MM.1S (cell line): ENCODE measurements at regions not wholly inside any gene's neighbourhood (a gene's known extent, or its start where the extent isn't known, plus 50 kb on each side); places are given as distances from the start of the nearest gene placed in this dataset.

Experiments
- DNase-seq: peaks from one replicate; pipeline ENCODE4 v3.0.0-alpha.2; 2015
- H2AFZ ChIP-seq: fragments of 300-600 bp; sonication (generic); 2 replicates; pipeline ENCODE4 v1.6.0; 2016; ENCODE audit warnings: antibody characterized with exemption, low read length
- H3F3A ChIP-seq: fragments of 300-600 bp; sonication (generic); 2 replicates; pipeline ENCODE4 v1.6.1; 2016; ENCODE audit warnings: mild to moderate bottlenecking, antibody characterized with exemption, low read length, moderate library complexity, mixed read lengths; ENCODE audit not compliant: insufficient read depth
- H3K27ac ChIP-seq: fragments of 300-600 bp; sonication (generic); 2 replicates; pipeline ENCODE4 v1.5.1; 2016; ENCODE audit warnings: mild to moderate bottlenecking, low read length
- H3K27me3 ChIP-seq: fragments of 300-600 bp; sonication (generic); replicated peaks from 2 replicates; pipeline ENCODE4 v1.6.0; 2016; ENCODE audit warnings: low read length; ENCODE audit not compliant: insufficient read depth
- H3K36me3 ChIP-seq: fragments of 300-600 bp; sonication (generic); replicated peaks from 2 replicates; pipeline ENCODE4 v1.6.1; 2016; ENCODE audit warnings: mild to moderate bottlenecking, low read length, mixed read lengths; ENCODE audit not compliant: insufficient read depth
- H3K4me1 ChIP-seq: fragments of 300-600 bp; sonication (generic); 2 replicates; pipeline ENCODE4 v1.6.1; 2016; ENCODE audit warnings: low read length, mixed read lengths
- H3K4me2 ChIP-seq: fragments of 300-600 bp; sonication (generic); 2 replicates; pipeline ENCODE4 v1.6.0; 2016; ENCODE audit warnings: low read depth, low read length
- H3K4me3 ChIP-seq: fragments of 300-600 bp; sonication (generic); 2 replicates; pipeline ENCODE4 v1.5.1; 2016; ENCODE audit warnings: low read length, mixed read lengths
- H3K79me2 ChIP-seq: fragments of 300-600 bp; sonication (generic); 2 replicates; pipeline ENCODE4 v1.6.1; 2016; ENCODE audit warnings: mixed run types, low read length, mixed read lengths
- H3K9ac ChIP-seq: fragments of 300-600 bp; sonication (generic); 2 replicates; pipeline ENCODE4 v1.6.1; 2016; ENCODE audit warnings: low read length, mixed read lengths
- H3K9me2 ChIP-seq: fragments of 300-600 bp; sonication (generic); replicated peaks from 2 replicates; pipeline ENCODE4 v1.6.1; 2016; ENCODE audit warnings: mild to moderate bottlenecking, low read length, mixed read lengths; ENCODE audit not compliant: insufficient read depth
- H3K9me3 ChIP-seq: fragments of 300-600 bp; sonication (generic); replicated peaks from 2 replicates; pipeline ENCODE4 v1.6.1; 2016; ENCODE audit warnings: mild to moderate bottlenecking, low read length, mixed read lengths; ENCODE audit not compliant: insufficient read depth
- H4K20me1 ChIP-seq: fragments of 300-600 bp; sonication (generic); 2 replicates; pipeline ENCODE4 v1.6.1; 2016; ENCODE audit warnings: mild to moderate bottlenecking, low read length, moderate library complexity, mixed read lengths; ENCODE audit not compliant: insufficient read depth
- EZH2 ChIP-seq: fragments of 300-600 bp; sonication (generic); optimal IDR thresholded peaks from 2 replicates; pipeline ENCODE3; 2017; ENCODE audit warnings: low read depth, mild to moderate bottlenecking, antibody characterized with exemption, low read length, mixed read lengths
- EZH2phosphoT487 ChIP-seq: fragments of 300-600 bp; sonication (generic); IDR thresholded peaks from 2 replicates; pipeline ENCODE4 v1.6.1; 2018; ENCODE audit warnings: antibody characterized with exemption, low read length
- TF ChIP-seq, protein P1 (sequence below): fragments of 300-600 bp; sonication (generic); IDR thresholded peaks from 2 replicates; pipeline ENCODE4 v1.5.1; 2016; ENCODE audit warnings: antibody characterized with exemption, low read length, mixed read lengths

DNA sequence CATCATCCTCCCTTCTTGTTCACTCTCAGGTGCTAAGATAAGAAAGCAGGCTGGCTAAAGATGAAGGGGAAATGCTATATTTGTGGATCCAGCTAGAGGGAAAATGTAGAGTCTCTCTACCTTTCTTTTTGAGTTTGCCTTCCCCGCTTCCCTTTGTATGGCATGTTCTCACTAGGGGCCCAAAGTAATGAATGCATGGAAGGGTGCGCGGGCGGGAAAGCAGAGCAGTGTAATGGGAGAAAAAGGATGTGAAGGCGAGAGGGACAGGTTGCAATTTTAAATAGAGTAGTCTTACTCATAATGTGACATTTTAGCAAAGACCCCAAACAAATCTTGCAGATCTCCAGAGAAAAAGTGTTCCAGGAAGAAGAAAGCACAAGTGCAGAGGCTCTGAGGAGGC lies 105.1 kb upstream of the ATP1B1 start:
- Histone ChIP-seq H3F3A (no peaks in the 10 kb centered on the region), H4K20me1 (no peaks in the 10 kb centered on the region), H3K9me3 (no peaks in the 10 kb centered on the region), H3K27me3 (no peaks in the 10 kb centered on the region), H3K4me3 (no peak overlapping the region), H3K9me2 (no peaks in the 10 kb centered on the region), H3K4me2 (no peak overlapping the region), H3K4me1 (no peaks in the 10 kb centered on the region), H3K79me2 (no peaks in the 10 kb centered on the region), H2AFZ (no peak overlapping the region), H3K36me3 (no peaks in the 10 kb centered on the region), H3K9ac (no peak overlapping the region), H3K27ac (no peak overlapping the region)
- no peak for DNase-seq
- no peak for TF ChIP-seq EZH2
- TF ChIP-seq, protein P1, sequence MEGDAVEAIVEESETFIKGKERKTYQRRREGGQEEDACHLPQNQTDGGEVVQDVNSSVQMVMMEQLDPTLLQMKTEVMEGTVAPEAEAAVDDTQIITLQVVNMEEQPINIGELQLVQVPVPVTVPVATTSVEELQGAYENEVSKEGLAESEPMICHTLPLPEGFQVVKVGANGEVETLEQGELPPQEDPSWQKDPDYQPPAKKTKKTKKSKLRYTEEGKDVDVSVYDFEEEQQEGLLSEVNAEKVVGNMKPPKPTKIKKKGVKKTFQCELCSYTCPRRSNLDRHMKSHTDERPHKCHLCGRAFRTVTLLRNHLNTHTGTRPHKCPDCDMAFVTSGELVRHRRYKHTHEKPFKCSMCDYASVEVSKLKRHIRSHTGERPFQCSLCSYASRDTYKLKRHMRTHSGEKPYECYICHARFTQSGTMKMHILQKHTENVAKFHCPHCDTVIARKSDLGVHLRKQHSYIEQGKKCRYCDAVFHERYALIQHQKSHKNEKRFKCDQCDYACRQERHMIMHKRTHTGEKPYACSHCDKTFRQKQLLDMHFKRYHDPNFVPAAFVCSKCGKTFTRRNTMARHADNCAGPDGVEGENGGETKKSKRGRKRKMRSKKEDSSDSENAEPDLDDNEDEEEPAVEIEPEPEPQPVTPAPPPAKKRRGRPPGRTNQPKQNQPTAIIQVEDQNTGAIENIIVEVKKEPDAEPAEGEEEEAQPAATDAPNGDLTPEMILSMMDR = no peak
- TF ChIP-seq EZH2phosphoT487 = no peak

DNA sequence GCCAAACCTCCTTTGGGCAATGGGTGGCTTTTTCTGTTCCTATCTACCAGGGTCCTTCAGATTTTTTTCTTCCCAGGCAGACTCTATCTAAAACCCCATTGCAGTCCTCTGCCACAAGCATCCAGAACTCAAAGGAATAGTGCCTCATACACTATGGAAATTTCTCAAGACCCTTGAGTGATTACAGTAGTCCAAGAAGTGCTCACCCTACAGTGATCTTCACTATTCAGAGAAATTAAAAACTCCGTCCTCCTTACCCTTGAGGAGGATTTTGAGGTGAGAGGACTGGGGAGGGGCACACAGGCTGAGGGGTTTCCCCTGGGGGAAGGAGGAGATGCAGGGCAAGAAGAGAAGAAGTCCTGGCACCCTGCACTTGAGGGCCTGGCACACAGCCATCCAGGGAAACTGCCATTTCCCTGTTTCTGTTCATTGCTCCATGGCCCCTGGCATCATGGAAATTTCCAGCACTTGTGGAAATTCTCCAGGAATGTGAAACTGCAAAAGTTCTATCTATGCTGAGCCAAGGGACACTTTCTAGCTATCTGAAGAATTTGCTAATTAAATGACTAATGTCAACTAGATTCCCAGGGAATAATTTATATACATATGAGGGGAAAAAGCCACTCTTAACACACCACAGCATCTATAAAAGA lies 102.5 kb upstream of the ATP1B1 start:
- Histone ChIP-seq H3K27ac (no peak overlapping the region), H3K9me3 (no peaks in the 10 kb centered on the region), H3K36me3 (no peaks in the 10 kb centered on the region), H3K9ac (no peak overlapping the region), H2AFZ (no peak overlapping the region), H3K4me1 (no peaks in the 10 kb centered on the region), H3K27me3 (no peaks in the 10 kb centered on the region), H3F3A (no peaks in the 10 kb centered on the region), H4K20me1 (no peaks in the 10 kb centered on the region), H3K4me2 (no peak overlapping the region), H3K4me3 (no peak overlapping the region), H3K79me2 (no peaks in the 10 kb centered on the region), H3K9me2 (no peaks in the 10 kb centered on the region)
- TF ChIP-seq, protein P1 = no peak
- TF ChIP-seq EZH2 (no peak), EZH2phosphoT487 (no peak)
- no peak for DNase-seq

DNA sequence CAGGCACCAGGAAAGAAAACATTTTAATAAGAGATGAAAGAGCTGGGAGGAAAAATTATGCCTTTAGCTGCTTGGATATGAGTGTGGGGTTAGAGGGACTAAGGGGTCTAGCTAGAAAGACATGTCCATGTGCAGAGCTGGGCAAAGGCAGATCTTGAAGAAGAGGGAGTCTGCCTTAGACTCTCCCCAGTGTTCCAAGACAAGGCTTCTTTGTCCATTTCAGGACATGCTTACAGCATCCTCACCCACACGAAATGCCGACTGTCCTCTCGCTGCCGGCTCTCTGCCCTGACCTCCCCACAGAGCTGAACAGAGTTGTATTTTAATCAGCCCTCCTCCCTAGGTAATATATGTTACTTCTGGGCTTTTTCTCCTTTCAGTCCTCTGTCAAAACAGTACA lies 100.7 kb upstream of the ATP1B1 start:
- Histone ChIP-seq H3K27ac (no peak overlapping the region), H4K20me1 (no peaks in the 10 kb centered on the region), H3K4me1 (no peaks in the 10 kb centered on the region), H3F3A (no peaks in the 10 kb centered on the region), H2AFZ (no peak overlapping the region), H3K9me2 (no peaks in the 10 kb centered on the region), H3K9me3 (no peaks in the 10 kb centered on the region), H3K27me3 (no peaks in the 10 kb centered on the region), H3K9ac (no peak overlapping the region), H3K36me3 (no peaks in the 10 kb centered on the region), H3K4me3 (no peak overlapping the region), H3K4me2 (no peak overlapping the region), H3K79me2 (no peaks in the 10 kb centered on the region)
- DNase-seq = no peak
- TF ChIP-seq, protein P1 = no peak
- TF ChIP-seq EZH2phosphoT487 (no peak), EZH2 (no peak)
